ENCODE measurements at regions not wholly inside any gene's neighbourhood (a gene's known extent, or its start where the extent isn't known, plus 50 kb on each side); places are given as distances from the start of the nearest gene placed in this dataset.

- no peak for TF ChIP-seq CTCF (IDR thresholded peaks at IDR 0.05)
- no peak for TF ChIP-seq POLR2A (IDR thresholded peaks at IDR 0.05)
Observed at GRCh38 chr11:21883354-21883753, 309.5 kb upstream of the ANO5 start.

Data from body of pancreas (tissue), 4 donors.